HCT116 (cell line): ENCODE measurements at regions not wholly inside any gene's neighbourhood (a gene's known extent, or its start where the extent isn't known, plus 50 kb on each side); places are given as distances from the start of the nearest gene placed in this dataset.

ENCODE experiments used
- ATAC-seq: fragments of 200-7000 bp; cut with Tn5 transposase; 2 replicates; pipeline ENCODE4 v1.9.1; 2020; ENCODE audit warnings: mild to moderate bottlenecking, moderate library complexity
- BruUV-seq: library from RNA; stranded (reverse); fragments of 400-500 nt; replicated peaks from 2 replicates; lab custom pipeline; 2021; lab: Mats Ljungman, UMichigan
- CTCF ChIA-PET: fragments of 300-600 bp; sonication (Branson Sonifier 250); formaldehyde crosslinking; loops from one replicate; lab custom pipeline; 2021; ENCODE audit warnings: antibody characterized with exemption; lab: Charles Lee
- POLR2A ChIA-PET: fragments of 300-600, 350-600 bp; sonication (Branson Sonifier 250); formaldehyde crosslinking; loops from one replicate; lab custom pipeline; 2021; ENCODE audit warnings: antibody characterized with exemption; lab: Charles Lee
- RAD21 ChIA-PET, 2 experiments: fragments of 300-600 bp; sonication (Branson Sonifier 250); formaldehyde crosslinking; loops; one replicate each; lab custom pipeline; 2023; ENCODE audit warnings: low total read pairs in 2 of 2; ENCODE audit not compliant: uncharacterized antibody in 2 of 2, unreplicated experiment in 2 of 2, low non-redundant PET in 1 of 2; lab: Charles Lee
- DNase-seq: peaks from one replicate; pipeline ENCODE4 v3.0.0-alpha.2; 2010; ENCODE audit warnings: low read depth, low spot score
- H2AFZ ChIP-seq: fragments of 200-600 bp; shearing (Covaris generic), sonication (generic); 2 replicates; pipeline ENCODE4 v1.6.1; 2017; ENCODE audit warnings: low read depth, mixed run types, mixed read lengths, antibody characterized with exemption, low read length; ENCODE audit not compliant: poor library complexity, severe bottlenecking
- H3K27ac ChIP-seq: 2 replicates; pipeline ENCODE4 v1.5.1; 2012; ENCODE audit warnings: low read depth, low read length
- H3K27me3 ChIP-seq: fragments of 200-600 bp; sonication (generic); 2 replicates; pipeline ENCODE4 v1.6.1; 2016; ENCODE audit warnings: mixed run types, low read length, mixed read lengths; ENCODE audit not compliant: insufficient read depth
- H3K36me3 ChIP-seq, 2 experiments: fragments of 200-500 bp in 1 of 2; fragments of 200-600 bp in 1 of 2; sonication (Bioruptor generic) in 1 of 2; sonication (generic) in 1 of 2; 2 replicates each; pipeline versions ENCODE4 v1.5.1 to v1.6.1; 2014 to 2016; ENCODE audit warnings: low read length in 2 of 2, inconsistent platforms in 1 of 2, mixed read lengths in 1 of 2, mixed run types in 1 of 2; ENCODE audit not compliant: insufficient read depth in 2 of 2, control insufficient read depth in 1 of 2
- H3K4me1 ChIP-seq, 2 experiments: fragments of 200-600 bp in 1 of 2; sonication (generic) in 1 of 2; 2 replicates each; pipeline versions ENCODE4 v1.5.1 to v1.6.1; 2012 to 2017; ENCODE audit warnings: low read length in 2 of 2, inconsistent platforms in 1 of 2, mild to moderate bottlenecking in 1 of 2, mixed read lengths in 1 of 2, mixed run types in 1 of 2, moderate library complexity in 1 of 2; ENCODE audit not compliant: insufficient read depth in 2 of 2, control insufficient read depth in 1 of 2
- H3K4me2 ChIP-seq: fragments of 200-600 bp; sonication (generic); 2 replicates; pipeline ENCODE4 v1.6.1; 2017; ENCODE audit warnings: mixed run types, low read length, mixed read lengths
- H3K4me3 ChIP-seq, 2 experiments: fragments of 200-600 bp in 1 of 2; sonication (generic) in 1 of 2; replicated peaks in 1 of 2; 2 replicates each; pipeline ENCODE4 v1.5.1; 2011 to 2016; ENCODE audit warnings: low read length in 2 of 2, control low read depth in 1 of 2, low read depth in 1 of 2, mild to moderate bottlenecking in 1 of 2, mixed read lengths in 1 of 2, mixed run types in 1 of 2
- H3K79me2 ChIP-seq: fragments of 200-600 bp; sonication (generic); 2 replicates; pipeline ENCODE4 v1.6.1; 2017; ENCODE audit warnings: mild to moderate bottlenecking, mixed run types, low read length, moderate library complexity, mixed read lengths; ENCODE audit not compliant: insufficient read depth
- H3K9ac ChIP-seq: fragments of 200-600 bp; sonication (generic); 2 replicates; pipeline ENCODE4 v1.6.1; 2016; ENCODE audit warnings: low read length, mixed read lengths
- H3K9me2 ChIP-seq: fragments of 200-600 bp; sonication (generic), shearing (Covaris generic); 2 replicates; pipeline ENCODE4 v1.6.1; 2017; ENCODE audit warnings: mixed run types, mild to moderate bottlenecking, moderate library complexity; ENCODE audit not compliant: insufficient read depth
- H3K9me3 ChIP-seq, 2 experiments: fragments of 200-500 bp in 1 of 2; fragments of 200-600 bp in 1 of 2; sonication (Bioruptor generic) in 1 of 2; sonication (generic) in 1 of 2; 2 replicates each; pipeline ENCODE4 v1.6.1; 2014 to 2017; ENCODE audit warnings: low read length in 2 of 2, mixed read lengths in 2 of 2, inconsistent platforms in 1 of 2, low read depth in 1 of 2, mild to moderate bottlenecking in 1 of 2, mixed run types in 1 of 2, moderate library complexity in 1 of 2; ENCODE audit not compliant: control insufficient read depth in 1 of 2, insufficient read depth in 1 of 2
- H4K20me1 ChIP-seq: fragments of 200-600 bp; sonication (generic), shearing (Covaris generic); 2 replicates; pipeline ENCODE4 v1.6.1; 2017; ENCODE audit warnings: mixed run types, mild to moderate bottlenecking, moderate library complexity; ENCODE audit not compliant: insufficient read depth
- ATF3 ChIP-seq: IDR thresholded peaks from 2 replicates; pipeline ENCODE4 v1.6.1; 2012
- EZH2 ChIP-seq: fragments of 200-600 bp; sonication (generic); IDR thresholded peaks from 2 replicates; pipeline ENCODE4 v1.6.1; 2017; ENCODE audit warnings: antibody characterized with exemption, mixed run types
- EZH2phosphoT487 ChIP-seq: fragments of 200-600 bp; IDR thresholded peaks from 2 replicates; pipeline ENCODE4 v1.6.1; 2018; ENCODE audit warnings: antibody characterized with exemption, borderline replicate concordance
- FOSL1 ChIP-seq: IDR thresholded peaks from 2 replicates; pipeline ENCODE4 v1.6.1; 2012; ENCODE audit warnings: low read depth
- MAX ChIP-seq: IDR thresholded peaks from 2 replicates; pipeline ENCODE4 v1.6.1; 2012
- POLR2A ChIP-seq: IDR thresholded peaks from 2 replicates; pipeline ENCODE4 v1.7.0; 2011; ENCODE audit warnings: borderline replicate concordance; ENCODE audit not compliant: insufficient read depth, insufficient read length; ENCODE audit errors: extremely low read depth
- RAD21 ChIP-seq: IDR thresholded peaks from 2 replicates; pipeline ENCODE4 v1.6.1; 2012; ENCODE audit warnings: low read depth, mild to moderate bottlenecking
- REST ChIP-seq: IDR thresholded peaks from 2 replicates; pipeline ENCODE4 v1.6.1; 2012; ENCODE audit warnings: low read depth
- SRF ChIP-seq: IDR thresholded peaks from 2 replicates; pipeline ENCODE4 v1.6.1; 2012; ENCODE audit warnings: low read depth
- ZBTB33 ChIP-seq: IDR thresholded peaks from 2 replicates; pipeline ENCODE4 v1.6.1; 2011; ENCODE audit warnings: mild to moderate bottlenecking, low read length, moderate library complexity; ENCODE audit not compliant: insufficient replicate concordance; ENCODE audit errors: extremely low read depth
- intact Hi-C: fragments of 100-400 bp; cut with micrococcal nuclease; formaldehyde crosslinking; loops from 2 replicates; pipeline ENCODE4 v1.10.0; 2022
- TF ChIP-seq, protein P1 (sequence below), 3 experiments: fragments of 200-600 bp in 1 of 3; sonication (generic) in 1 of 3; IDR thresholded peaks in 2 of 3; conservative IDR thresholded peaks in 1 of 3; 2 replicates each; pipeline ENCODE4 v1.5.1; 2012 to 2017; ENCODE audit warnings: low read depth in 2 of 3, low read length in 2 of 3, antibody characterized with exemption in 1 of 3, borderline replicate concordance in 1 of 3, control low read depth in 1 of 3, mild to moderate bottlenecking in 1 of 3, mixed read lengths in 1 of 3, mixed run types in 1 of 3, moderate library complexity in 1 of 3; ENCODE audit not compliant: insufficient read depth in 1 of 3

GRCh38 chr19:5204212-5204611, 136.4 kb downstream of the PTPRS start:
- no peak for ATAC-seq
- TF ChIP-seq RAD21, result no peak
- TF ChIP-seq, protein P1, sequence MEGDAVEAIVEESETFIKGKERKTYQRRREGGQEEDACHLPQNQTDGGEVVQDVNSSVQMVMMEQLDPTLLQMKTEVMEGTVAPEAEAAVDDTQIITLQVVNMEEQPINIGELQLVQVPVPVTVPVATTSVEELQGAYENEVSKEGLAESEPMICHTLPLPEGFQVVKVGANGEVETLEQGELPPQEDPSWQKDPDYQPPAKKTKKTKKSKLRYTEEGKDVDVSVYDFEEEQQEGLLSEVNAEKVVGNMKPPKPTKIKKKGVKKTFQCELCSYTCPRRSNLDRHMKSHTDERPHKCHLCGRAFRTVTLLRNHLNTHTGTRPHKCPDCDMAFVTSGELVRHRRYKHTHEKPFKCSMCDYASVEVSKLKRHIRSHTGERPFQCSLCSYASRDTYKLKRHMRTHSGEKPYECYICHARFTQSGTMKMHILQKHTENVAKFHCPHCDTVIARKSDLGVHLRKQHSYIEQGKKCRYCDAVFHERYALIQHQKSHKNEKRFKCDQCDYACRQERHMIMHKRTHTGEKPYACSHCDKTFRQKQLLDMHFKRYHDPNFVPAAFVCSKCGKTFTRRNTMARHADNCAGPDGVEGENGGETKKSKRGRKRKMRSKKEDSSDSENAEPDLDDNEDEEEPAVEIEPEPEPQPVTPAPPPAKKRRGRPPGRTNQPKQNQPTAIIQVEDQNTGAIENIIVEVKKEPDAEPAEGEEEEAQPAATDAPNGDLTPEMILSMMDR (IDR thresholded peaks at IDR 0.05 in 2 of 3, conservative IDR thresholded peaks at IDR 0.05 in 1 of 3; ENCODE audit: borderline replicate concordance in 1 of 3, insufficient read depth in 1 of 3, low read depth in 2 of 3, low read length in 2 of 3), result no peak
- no peak for TF ChIP-seq POLR2A
- no peak for TF ChIP-seq FOSL1
- TF ChIP-seq EZH2, result no peak
- no peak for TF ChIP-seq REST
- no peak for TF ChIP-seq EZH2phosphoT487
- TF ChIP-seq ZBTB33, result no peak
- no peak for TF ChIP-seq MAX
- no peak for TF ChIP-seq SRF
- no peak for TF ChIP-seq ATF3
- TF ChIP-seq, all 23 proteins: peak for 0
- POLR2A ChIA-PET, result no interaction called here
- H3K36me3 ChIP-seq, result peaks cover 0 to 5% of the 10 kb centered on the region in 2 experiments; a peak in 2 of 4 replicates
- H3K27ac ChIP-seq, result no peak overlapping the region
- CTCF ChIA-PET, result no interaction called here
- no peak for DNase-seq
- BruUV-seq, result no TSS peak
- intact Hi-C loops, result no loop called here
- H3K27me3 ChIP-seq, result no peaks in the 10 kb centered on the region
- no peak overlapping the region for H3K4me2 ChIP-seq
- H4K20me1 ChIP-seq, result no peaks in the 10 kb centered on the region
- no peak overlapping the region for H3K9ac ChIP-seq
- H2AFZ ChIP-seq, result no peak overlapping the region
- RAD21 ChIA-PET, result interaction anchor here in 1 of 2 experiments (1.0 kb wide), 1 partner anchor 31 kb away, joined by 3 read pairs; no protein-coding TSS in a partner anchor
- no peaks in the 10 kb centered on the region for H3K9me2 ChIP-seq
- H3K79me2 ChIP-seq, result no peaks in the 10 kb centered on the region
- peaks cover 10 to 15% of the 10 kb centered on the region in 2 experiments; a peak in 1 of 4 replicates for H3K9me3 ChIP-seq
- no peak overlapping the region for H3K4me3 ChIP-seq
- H3K4me1 ChIP-seq, result no peaks in the 10 kb centered on the region
